HG03439 (cell line): ENCODE measurements at regions not wholly inside any gene's neighbourhood (a gene's known extent, or its start where the extent isn't known, plus 50 kb on each side); places are given as distances from the start of the nearest gene placed in this dataset.

Experiments
- ATAC-seq: cut with Tn5 transposase; IDR thresholded peaks from one replicate; pipeline ENCODE4 v1.9.1; 2021; ENCODE audit warnings: mild to moderate bottlenecking, moderate library complexity; ENCODE audit not compliant: unreplicated experiment

DNA sequence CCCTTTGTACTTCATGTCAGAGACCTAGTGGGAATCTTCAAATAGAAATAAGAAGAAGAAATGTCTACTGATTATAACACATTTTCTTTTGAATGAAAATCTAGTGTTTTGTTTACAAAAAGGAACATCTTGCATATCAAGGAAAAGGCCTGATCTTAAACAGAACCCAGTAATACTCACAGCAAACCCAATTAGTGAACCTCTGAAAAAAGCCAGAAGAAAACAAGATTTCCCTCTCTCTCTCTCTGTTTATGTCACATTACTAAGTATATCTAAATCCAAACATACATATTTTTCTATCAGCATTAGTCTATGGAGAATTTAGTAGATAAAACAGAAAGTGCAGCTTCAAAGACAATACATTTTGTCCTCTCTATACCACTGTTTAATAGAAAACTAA, 457.9 kb downstream of the NR2F1-AS1 start:
- no peak for ATAC-seq

GRCh38 chr5:93122446-93122845, 458.6 kb downstream of the NR2F1-AS1 start:
- no peak for ATAC-seq

- ATAC-seq: no peak
Measured at GRCh38 chr5:93120771-93121170, 460.2 kb downstream of the NR2F1-AS1 start.

DNA sequence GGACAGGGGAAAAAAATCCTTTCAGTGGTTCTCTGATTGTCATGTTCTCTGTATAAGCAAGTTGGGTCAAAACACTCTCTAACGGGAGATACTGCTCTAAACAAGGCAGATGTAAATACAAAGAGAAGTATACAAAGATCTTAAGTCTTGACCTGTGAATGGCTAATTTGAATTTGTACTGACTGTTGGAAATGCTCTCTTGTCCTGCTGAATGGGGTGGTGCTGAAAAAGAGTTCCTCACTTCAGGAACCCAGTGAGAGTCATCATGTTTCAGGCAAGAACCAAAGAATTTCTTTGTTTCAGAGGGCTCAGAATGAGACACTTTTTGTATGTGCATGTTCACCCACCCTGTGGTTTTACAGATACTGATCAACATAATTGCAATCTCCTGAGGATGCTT, 461.0 kb downstream of the NR2F1-AS1 start:
- no peak for ATAC-seq

- no peak for ATAC-seq
Measured at GRCh38 chr5:93117751-93118531, 463.1 kb downstream of the NR2F1-AS1 start.

DNA sequence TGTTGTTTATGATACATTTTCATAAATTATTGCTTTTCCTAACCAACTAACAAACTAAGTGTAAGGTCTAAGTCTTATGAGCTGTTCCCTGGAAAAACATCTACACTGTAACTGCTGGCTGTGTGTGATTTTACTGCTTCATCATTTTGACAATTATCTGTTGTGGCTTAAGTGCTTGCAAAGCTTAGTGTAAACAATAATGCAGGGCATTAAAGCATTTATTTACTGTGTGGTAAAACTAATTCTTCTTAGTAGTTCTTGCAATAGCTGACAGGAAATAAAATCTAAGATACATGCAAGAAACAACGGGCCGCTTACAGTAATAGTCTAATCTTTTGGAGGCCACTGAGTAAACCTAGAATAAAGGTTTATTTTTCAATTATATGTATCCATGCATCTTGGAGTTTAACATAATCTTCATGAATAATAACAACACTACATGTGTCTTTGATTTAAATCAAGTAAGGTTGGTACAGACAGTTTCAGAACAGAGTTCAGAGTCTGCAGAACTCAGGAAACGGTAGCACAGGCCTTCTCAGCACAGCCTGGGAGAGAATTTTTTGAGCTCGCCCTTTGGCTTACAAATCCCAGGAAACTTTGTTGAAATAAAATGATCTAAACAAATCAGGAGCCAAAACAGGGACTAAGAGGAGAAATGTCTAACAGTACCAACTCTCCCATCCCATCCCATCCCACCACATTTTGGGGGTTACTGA, 473.1 kb downstream of the NR2F1-AS1 start:
- ATAC-seq: no peak

DNA sequence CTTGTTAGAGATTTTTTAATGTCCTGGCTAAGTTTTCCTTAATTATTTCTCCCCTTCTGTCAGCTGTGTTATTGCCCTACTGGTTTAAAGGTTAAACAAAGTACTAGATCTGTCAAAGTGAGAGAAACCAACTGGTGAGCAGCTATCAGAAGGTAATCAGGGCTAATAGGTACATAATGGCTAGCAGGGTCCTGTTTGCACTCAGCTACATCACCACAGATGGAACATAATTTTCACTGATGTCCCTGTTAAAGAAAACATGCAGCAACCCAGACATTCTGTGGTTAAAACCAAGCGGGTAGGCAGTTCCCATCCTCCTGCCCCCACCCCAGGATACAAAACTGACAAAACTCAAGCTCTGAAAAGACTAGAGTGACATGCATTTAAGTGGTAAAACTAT, 473.9 kb downstream of the NR2F1-AS1 start:
- ATAC-seq: no peak

DNA sequence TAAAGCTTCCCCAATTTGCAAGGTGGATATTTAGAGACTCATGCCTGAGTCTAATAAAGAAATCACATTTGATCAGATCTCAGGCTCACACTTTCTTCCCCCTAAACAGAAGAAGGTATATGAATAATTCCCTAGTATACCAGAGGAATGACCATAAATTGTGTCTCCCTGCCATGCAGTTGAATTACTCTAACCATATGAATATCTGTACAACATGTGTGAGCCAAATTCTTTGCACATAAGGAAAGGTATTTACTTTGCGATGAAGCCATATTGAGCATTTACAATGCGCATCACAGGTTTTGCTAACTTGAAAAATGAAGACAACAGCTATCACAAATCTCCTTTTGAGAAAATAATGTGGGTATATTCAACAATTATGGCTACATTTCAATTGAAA, 479.4 kb downstream of the NR2F1-AS1 start:
- no peak for ATAC-seq

DNA sequence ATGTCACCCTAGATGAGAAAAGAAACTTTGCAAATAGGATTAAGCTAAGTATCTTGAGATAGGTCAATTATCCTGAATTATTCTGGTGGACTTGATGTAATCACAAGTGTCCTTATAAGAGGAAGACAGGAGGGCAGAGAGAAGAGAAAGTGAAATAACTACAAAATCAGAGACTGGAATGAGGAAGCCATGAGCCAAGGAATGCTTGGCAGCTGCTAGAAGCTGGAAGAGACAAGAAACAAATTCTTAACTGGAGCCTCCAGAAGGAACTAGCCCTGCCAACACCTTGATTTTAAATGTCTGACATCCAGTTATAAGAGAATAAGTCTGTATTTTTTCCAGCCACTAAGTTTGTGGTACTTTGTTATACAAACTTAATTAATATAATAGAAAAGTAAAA, 480.0 kb downstream of the NR2F1-AS1 start:
- no peak for ATAC-seq

DNA sequence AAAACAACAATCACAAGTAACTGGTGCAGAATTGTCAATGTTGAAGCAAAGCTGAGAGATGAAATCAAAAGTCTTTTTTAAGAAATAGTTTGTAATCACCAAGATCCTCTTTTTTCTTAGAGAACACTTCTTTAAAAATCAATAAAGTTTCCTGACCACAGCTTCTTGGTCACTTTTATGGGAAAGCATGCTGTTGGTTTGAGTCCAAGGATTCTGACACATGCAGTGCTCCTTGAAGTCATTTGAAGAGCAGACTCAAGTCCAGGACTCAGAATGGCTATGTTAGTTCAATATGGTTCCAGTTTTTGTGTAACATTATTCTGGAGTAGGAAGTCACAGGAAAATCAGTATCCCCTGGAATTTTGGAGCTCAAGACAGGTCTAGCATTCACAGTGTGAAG, 480.6 kb downstream of the NR2F1-AS1 start:
- no peak for ATAC-seq

DNA sequence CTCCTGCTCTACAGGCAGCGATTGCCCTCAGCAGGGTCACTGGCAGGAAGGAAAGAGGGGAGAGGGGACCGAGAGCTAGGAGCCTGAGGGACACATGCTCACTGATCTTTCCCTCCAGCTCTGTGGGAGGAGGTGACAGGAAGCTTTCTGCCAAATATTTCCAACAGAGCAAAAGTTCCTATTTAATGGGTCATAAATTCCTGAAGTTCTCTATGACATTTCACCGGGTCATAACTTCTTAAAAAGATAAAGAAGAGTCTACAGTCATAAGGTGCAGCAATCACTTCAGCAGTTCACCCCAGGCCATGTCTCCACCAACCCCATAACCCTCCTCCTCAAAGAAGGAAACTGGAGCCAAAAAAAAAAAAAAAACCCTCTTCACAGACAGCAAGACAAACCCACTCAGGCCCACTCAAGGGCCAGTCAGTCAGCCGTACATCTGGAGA, 481.1 kb downstream of the NR2F1-AS1 start:
- ATAC-seq: no peak

DNA sequence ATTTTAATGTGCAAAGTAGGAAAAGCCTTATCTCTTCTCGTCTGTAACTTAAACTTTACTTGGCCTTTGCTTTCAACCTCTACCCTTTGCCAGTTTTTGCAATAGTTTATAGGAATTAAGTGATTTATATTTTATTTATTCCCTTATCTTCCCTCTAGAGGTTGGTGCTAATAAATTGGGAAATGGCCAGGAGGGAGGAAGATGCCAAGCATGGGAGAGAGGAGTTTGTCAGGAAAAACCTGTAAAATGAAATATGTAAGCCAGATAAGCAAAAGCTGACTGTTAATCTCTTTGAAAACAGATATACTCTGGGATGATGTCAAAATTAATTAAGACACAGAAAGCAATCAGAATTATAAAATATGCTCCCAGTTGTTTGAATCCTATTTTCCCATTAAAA, 484.5 kb downstream of the NR2F1-AS1 start:
- no peak for ATAC-seq

GRCh38 chr5:93092349-93093105, 488.5 kb downstream of the NR2F1-AS1 start:
- ATAC-seq: no peak

- no peak for ATAC-seq
Measured at GRCh38 chr5:93090698-93091097, 490.3 kb downstream of the NR2F1-AS1 start.

DNA sequence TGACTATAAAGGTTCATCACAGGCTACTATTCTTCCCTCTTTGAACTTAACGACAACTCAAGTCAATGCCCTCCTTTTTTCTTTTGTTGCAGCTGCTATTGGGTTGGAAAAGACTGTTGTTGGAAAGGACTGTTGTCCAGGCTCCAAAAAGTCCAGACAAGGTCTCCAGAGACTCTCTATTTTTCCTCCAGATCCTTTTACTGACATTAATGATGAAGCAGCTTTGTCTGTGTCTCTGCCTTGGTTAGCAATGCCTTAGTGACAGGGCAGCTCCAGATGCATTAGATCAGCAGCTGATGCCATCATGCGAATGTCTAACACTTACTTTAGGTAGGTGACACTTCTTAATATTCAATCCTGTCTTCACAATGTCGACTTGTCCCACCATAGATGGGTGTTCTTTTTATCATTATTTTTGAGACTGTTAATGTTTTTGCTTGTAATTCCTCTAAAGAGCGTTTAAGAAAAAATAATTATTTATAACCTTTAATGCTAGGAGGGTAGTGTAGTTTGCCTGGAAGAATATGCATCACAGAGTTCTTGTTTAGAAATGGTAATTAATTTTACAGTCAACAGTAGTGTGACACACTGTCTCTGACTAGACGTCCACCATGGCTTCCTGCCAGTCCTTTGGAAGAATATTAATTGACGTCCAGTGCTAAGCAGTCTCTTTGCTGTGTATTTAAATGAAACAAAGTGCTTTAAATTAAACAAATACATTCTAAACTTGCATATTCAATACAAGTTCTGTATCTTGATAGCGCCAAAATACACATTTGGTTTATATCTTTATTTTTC, 492.2 kb downstream of the NR2F1-AS1 start:
- ATAC-seq: no peak

DNA sequence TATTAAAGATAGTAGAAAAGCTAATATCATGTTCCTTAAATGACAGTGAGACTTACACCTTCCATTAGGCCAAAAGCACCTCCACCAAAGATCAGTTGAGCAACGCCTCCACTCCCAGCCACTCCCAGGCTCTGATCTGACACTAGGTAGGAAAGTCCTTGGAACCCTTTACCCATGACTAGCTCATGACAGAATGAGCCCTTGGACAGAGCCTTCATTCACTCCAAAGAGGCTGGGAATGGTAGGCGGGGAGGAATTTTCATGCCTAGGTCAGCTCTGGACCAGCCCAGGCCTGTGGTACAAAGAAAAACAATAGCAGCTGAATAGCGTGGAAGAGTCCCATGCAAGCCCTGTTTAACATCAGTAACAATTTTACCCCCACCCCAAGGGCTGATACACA, 493.7 kb downstream of the NR2F1-AS1 start:
- ATAC-seq: no peak

DNA sequence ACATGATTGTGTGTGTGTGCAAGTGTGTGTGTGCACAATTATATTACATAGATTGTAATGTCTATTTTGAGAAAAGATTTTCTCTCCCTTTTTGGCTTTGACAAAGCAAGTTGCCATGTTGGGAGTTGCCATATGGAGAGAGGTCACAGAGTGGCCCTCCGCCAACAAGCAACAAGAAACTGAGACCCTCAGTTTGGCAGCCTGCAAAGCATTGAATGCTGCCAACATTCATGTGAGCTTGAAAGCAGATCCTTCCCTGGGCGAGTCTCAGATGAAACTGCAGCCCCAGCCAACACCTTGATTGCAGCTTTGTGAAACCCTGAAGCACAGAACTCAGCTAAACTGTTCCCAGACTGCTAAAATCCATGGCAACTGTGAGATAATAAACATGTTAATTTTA, 498.0 kb downstream of the NR2F1-AS1 start:
- ATAC-seq: no peak

DNA sequence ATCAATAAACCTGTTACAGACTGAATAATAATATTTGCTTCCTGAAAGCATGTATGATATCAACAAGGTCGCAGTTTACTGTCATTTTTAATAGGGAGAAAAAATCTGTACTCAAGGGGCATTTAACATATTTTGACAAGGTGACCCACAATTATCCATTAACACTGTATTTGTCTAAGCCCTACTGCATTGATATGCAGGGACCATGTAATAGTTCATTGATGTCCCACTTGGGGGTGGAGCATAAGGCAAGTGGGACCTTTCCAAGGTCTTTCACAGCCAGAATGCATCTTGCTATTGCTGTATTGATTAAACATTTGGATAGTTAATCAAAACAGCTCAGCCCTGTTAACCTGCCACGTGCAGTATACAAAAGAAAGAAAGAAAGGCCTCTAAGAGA, 502.0 kb downstream of the NR2F1-AS1 start:
- no peak for ATAC-seq

- ATAC-seq: peak; percentile 83
Measured at GRCh38 chr5:93078082-93079038, 502.7 kb downstream of the NR2F1-AS1 start.

DNA sequence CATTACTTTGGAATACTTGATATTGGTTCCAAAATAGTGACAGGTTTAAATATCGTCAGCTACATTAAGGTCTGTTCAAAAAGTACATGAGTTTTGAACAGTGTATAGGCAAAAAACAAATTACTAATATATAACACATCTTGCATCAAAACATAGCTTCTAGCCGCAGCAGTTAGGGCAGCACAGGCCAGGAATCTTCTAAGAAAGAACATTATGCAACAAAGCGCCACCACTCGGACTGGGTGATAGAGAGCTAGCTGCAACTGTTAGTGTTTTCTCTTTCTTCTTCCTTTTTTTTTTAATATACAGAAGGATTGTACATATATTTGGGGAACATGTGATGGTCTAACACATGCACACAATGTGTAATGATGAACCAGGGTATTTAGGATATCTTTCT, 504.5 kb downstream of the NR2F1-AS1 start:
- no peak for ATAC-seq
